ENCODE measurements at regions not wholly inside any gene's neighbourhood (a gene's known extent, or its start where the extent isn't known, plus 50 kb on each side); places are given as distances from the start of the nearest gene placed in this dataset.
"Not testable (repeated sequence)": the region's sequence is repeated elsewhere in the genome, so short reads cannot be mapped to it uniquely, and the experiment has no call there.

DNA sequence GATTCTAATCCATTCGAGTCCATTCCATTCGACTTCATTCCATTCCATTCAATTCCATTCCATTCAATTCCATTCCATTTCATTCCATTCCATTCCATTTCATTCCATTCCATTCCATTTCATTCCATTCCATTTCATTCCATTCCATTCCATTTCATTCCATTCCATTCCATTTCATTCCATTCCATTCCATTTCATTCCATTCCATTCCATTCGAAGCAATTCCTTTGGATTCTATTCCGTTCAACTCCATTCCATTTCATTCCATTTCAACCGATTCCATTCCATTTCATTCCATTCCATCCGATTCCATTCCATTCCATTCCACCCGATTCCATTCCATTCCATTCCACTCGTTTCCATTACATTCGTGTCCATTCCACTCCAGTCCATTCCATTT, 2583.2 kb upstream of the TPTE start:
- TF ChIP-seq CTCF (IDR thresholded peaks at IDR 0.05; ENCODE audit: low read depth, low read length, poor library complexity, severe bottlenecking); EZH2phosphoT487 (IDR thresholded peaks at IDR 0.05; ENCODE audit: borderline replicate concordance, low read length): not testable (repeated sequence)

Measured in DOHH2 (cell line).